Transverse colon (tissue), 4 donors: ENCODE measurements at regions not wholly inside any gene's neighbourhood (a gene's known extent, or its start where the extent isn't known, plus 50 kb on each side); places are given as distances from the start of the nearest gene placed in this dataset.

Experiments
- DNase-seq: peaks from one replicate; pipeline ENCODE4 v3.0.0-alpha.2; 2019
- H3K27ac ChIP-seq, 4 donors: fragments of 200-600 bp; sonication (generic); 2 replicates each; pipeline ENCODE4 v1.5.1; 2016 to 2018; ENCODE audit warnings: inconsistent platforms in 4 of 4
- H3K27me3 ChIP-seq: fragments of 200-600 bp; sonication (generic); 2 replicates; pipeline ENCODE4 v1.5.1; 2017; ENCODE audit warnings: inconsistent platforms
- H3K36me3 ChIP-seq, 4 donors: fragments of 200-600 bp; sonication (generic); 2 replicates each; pipeline ENCODE4 v1.5.1; 2017 to 2019; ENCODE audit warnings: inconsistent platforms in 4 of 4
- H3K4me1 ChIP-seq, 4 donors: fragments of 200-600 bp; sonication (generic); 2 replicates each; pipeline ENCODE4 v1.5.1; 2017 to 2020; ENCODE audit warnings: inconsistent platforms in 4 of 4
- H3K4me3 ChIP-seq, 4 donors: fragments of 200-600 bp; sonication (generic); 1 replicate in 1 of 4; 2 replicates in 3 of 4; pipeline versions ENCODE4 v1.5.1 to v1.6.1; 2017 to 2019; ENCODE audit warnings: inconsistent platforms in 4 of 4
- H3K9me3 ChIP-seq, 2 donors: fragments of 200-600 bp; sonication (generic); 2 replicates each; pipeline ENCODE4 v1.5.1; 2017 to 2019; ENCODE audit warnings: inconsistent platforms in 2 of 2
- EP300 ChIP-seq: sonication (generic); formaldehyde crosslinking; IDR thresholded peaks from one replicate; pipeline ENCODE4 v1.6.1; 2017; ENCODE audit warnings: antibody characterized with exemption, low read depth
- POLR2A ChIP-seq: fragments of 450-650 bp; IDR thresholded peaks from one replicate; pipeline ENCODE4 v1.6.1; 2016; ENCODE audit warnings: antibody characterized with exemption, mild to moderate bottlenecking, moderate library complexity
- POLR2AphosphoS5 ChIP-seq, 3 donors: sonication (generic); formaldehyde crosslinking; IDR thresholded peaks; one replicate each; pipeline ENCODE4 v1.6.1; 2016; ENCODE audit warnings: antibody characterized with exemption in 3 of 3
- WGBS, 2 donors: methylation state at CpG; one replicate each; pipeline ENCODE4 v1.1.5; 2018; ENCODE audit warnings: low coverage in 1 of 2; 5-methylcytosine and 5-hydroxymethylcytosine counted together
- in situ Hi-C, 4 donors: fragments of 200-750 bp; cut with MboI; loops; one replicate each; pipeline versions ENCODE4 v1.15.0 to v1.15.1; 2017; ENCODE audit warnings: low sequenced_read_pairs in 3 of 4, low pct_ligation_motif_present in 1 of 4, low pct_unique_long_range_greater_than_20kb in 1 of 4
- intact Hi-C: fragments of 100-400 bp; cut with DNase I; formaldehyde crosslinking; loops from one replicate; pipeline ENCODE4 v1.15.1; 2023; ENCODE audit warnings: low total_unique reads
- TF ChIP-seq, protein P1 (sequence below), 5 experiments: fragments of 200-600 bp in 3 of 5; fragments of 450-650 bp in 2 of 5; sonication (generic) in 3 of 5; IDR thresholded peaks; 1 replicate in 2 of 5; 2 replicates in 3 of 5; pipeline ENCODE4 v1.5.1; 2016 to 2017; ENCODE audit warnings: antibody characterized with exemption in 5 of 5, inconsistent platforms in 3 of 5, mild to moderate bottlenecking in 2 of 5, moderate library complexity in 1 of 5

DNA sequence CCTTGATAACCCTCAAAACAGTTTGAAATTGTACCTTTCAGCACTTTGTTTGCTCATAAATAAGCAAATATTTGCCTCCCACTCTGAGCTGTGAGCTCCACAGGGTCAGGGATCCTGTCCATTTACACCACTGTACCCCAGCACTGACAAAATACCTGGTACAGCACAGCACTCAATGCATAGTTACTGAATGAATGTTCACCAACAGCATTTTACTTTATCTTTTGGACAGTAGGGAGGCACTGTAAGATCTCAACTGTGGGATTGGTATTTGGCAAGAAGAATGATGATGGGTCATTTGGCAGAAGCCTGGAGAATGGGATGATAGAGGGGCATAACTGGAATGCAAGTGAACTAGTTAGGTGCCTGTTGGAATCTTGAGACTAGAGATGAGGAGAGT, 127.2 kb upstream of the ARGLU1 start:
- TF ChIP-seq POLR2A (no peak), EP300 (no peak), POLR2AphosphoS5 (IDR thresholded peaks at IDR 0.05) (no peak)
- TF ChIP-seq, protein P1, sequence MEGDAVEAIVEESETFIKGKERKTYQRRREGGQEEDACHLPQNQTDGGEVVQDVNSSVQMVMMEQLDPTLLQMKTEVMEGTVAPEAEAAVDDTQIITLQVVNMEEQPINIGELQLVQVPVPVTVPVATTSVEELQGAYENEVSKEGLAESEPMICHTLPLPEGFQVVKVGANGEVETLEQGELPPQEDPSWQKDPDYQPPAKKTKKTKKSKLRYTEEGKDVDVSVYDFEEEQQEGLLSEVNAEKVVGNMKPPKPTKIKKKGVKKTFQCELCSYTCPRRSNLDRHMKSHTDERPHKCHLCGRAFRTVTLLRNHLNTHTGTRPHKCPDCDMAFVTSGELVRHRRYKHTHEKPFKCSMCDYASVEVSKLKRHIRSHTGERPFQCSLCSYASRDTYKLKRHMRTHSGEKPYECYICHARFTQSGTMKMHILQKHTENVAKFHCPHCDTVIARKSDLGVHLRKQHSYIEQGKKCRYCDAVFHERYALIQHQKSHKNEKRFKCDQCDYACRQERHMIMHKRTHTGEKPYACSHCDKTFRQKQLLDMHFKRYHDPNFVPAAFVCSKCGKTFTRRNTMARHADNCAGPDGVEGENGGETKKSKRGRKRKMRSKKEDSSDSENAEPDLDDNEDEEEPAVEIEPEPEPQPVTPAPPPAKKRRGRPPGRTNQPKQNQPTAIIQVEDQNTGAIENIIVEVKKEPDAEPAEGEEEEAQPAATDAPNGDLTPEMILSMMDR (IDR thresholded peaks at IDR 0.05): no peak
- Histone ChIP-seq H3K27ac (no peak overlapping the region), H3K9me3 (no peaks in the 10 kb centered on the region), H3K27me3 (no peaks in the 10 kb centered on the region), H3K36me3 (no peaks in the 10 kb centered on the region), H3K4me1 (no peaks in the 10 kb centered on the region), H3K4me3 (no peak overlapping the region)
- DNase-seq: no peak
- in situ Hi-C loops (no loop called here), intact Hi-C loops (no loop called here)

DNA sequence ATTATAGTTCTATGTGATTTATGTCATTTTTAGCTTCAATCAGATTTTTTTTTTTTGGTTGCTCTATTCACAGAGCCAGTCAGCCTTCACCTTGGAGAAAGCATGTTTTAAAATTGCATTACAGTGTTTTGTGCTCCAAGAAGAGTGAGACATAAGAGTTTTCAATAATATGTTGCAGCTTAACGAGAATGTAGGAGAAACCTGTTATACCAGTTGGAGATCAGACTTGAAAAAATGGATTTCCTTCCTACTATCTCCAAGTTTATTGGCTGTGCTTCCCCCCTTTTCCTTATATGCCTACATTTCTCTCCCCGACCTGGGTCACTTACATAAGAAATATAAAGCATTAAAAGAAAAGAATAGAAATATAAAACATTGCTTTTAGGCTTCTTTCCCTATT, 123.9 kb upstream of the ARGLU1 start:
- Histone ChIP-seq H3K4me1 (no peaks in the 10 kb centered on the region), H3K27ac (no peak overlapping the region), H3K9me3 (no peaks in the 10 kb centered on the region), H3K4me3 (no peak overlapping the region), H3K36me3 (no peaks in the 10 kb centered on the region), H3K27me3 (no peaks in the 10 kb centered on the region)
- intact Hi-C loops: no loop called here
- in situ Hi-C loops: no loop called here
- TF ChIP-seq POLR2AphosphoS5 (IDR thresholded peaks at IDR 0.05) (no peak), POLR2A (no peak), EP300 (no peak)
- TF ChIP-seq, protein P1 (IDR thresholded peaks at IDR 0.05): no peak
- 36 to 39% methylated on average over 2 of the region's 2 CpGs for WGBS, 2 donors
- no peak for DNase-seq

DNA sequence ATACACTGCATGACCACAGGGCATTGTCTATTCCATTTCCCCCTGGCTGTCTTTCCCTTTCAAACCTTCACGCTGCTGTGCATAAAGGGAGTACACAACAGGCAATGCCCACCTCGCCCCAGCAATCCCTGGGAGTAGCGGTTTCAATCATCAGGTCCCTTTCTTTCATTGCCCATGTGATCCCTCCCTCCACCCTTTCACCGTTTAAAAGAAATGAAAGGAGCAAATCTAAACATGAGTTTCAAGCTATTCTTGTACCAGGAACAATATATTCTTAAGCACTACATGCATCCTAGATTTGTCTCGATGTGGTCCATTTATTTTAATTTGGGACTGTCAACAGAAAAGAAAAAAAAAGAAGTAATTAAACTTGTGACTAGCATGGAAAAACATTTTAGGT, 123.4 kb upstream of the ARGLU1 start:
- Histone ChIP-seq H3K4me1 (no peaks in the 10 kb centered on the region), H3K4me3 (no peak overlapping the region), H3K27me3 (no peaks in the 10 kb centered on the region), H3K9me3 (no peaks in the 10 kb centered on the region), H3K36me3 (no peaks in the 10 kb centered on the region), H3K27ac (no peak overlapping the region)
- no peak for DNase-seq
- in situ Hi-C loops (no loop called here), intact Hi-C loops (no loop called here)
- TF ChIP-seq POLR2AphosphoS5 (IDR thresholded peaks at IDR 0.05) (no peak), POLR2A (no peak), EP300 (no peak)
- TF ChIP-seq, protein P1 (IDR thresholded peaks at IDR 0.05): no peak
- 71 to 86% methylated on average over 2 to 5 of the region's 5 CpGs for WGBS, 2 donors

DNA sequence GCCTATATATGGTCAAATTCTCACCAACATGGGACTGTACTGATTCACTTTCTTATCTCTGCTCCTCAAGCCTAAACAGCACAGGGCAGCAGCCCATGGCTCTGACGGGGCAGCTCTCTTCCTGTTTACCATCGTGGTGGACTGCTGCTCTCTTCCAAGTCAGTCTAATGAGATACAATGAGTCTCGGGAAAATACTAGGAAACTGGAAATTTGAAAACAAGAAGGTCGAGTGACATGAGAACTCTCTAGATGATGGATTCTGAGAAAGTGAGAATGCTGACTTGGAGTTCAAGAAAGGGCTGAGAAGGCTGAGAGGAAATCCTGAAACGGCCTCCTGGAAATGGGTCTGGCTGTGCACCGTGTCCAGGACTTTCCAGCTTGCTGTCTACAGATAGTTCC, 122.8 kb upstream of the ARGLU1 start:
- Histone ChIP-seq H3K27me3 (no peaks in the 10 kb centered on the region), H3K4me1 (no peaks in the 10 kb centered on the region), H3K4me3 (no peak overlapping the region), H3K9me3 (no peaks in the 10 kb centered on the region), H3K36me3 (no peaks in the 10 kb centered on the region), H3K27ac (no peak overlapping the region)
- no peak for DNase-seq
- 69% methylated on average over 6 of the region's 6 CpGs for WGBS, 2 donors
- intact Hi-C loops: no loop called here
- in situ Hi-C loops: no loop called here
- no peak for TF ChIP-seq POLR2AphosphoS5 (IDR thresholded peaks at IDR 0.05)
- TF ChIP-seq EP300: no peak
- no peak for TF ChIP-seq POLR2A
- TF ChIP-seq, protein P1 (IDR thresholded peaks at IDR 0.05): no peak
